CD4-positive, alpha-beta T cell treated with Interferon gamma for 1 hour (primary cell): ENCODE measurements at regions not wholly inside any gene's neighbourhood (a gene's known extent, or its start where the extent isn't known, plus 50 kb on each side); places are given as distances from the start of the nearest gene placed in this dataset.

Source experiments
- DNase-seq: peaks from one replicate; pipeline ENCODE4 v3.0.0-alpha.2; 2020

- DNase-seq: no peak
These were observed 179.1 kb upstream of the ZPLD1 start for GRCh38 chr3:102255736-102256135.

DNA sequence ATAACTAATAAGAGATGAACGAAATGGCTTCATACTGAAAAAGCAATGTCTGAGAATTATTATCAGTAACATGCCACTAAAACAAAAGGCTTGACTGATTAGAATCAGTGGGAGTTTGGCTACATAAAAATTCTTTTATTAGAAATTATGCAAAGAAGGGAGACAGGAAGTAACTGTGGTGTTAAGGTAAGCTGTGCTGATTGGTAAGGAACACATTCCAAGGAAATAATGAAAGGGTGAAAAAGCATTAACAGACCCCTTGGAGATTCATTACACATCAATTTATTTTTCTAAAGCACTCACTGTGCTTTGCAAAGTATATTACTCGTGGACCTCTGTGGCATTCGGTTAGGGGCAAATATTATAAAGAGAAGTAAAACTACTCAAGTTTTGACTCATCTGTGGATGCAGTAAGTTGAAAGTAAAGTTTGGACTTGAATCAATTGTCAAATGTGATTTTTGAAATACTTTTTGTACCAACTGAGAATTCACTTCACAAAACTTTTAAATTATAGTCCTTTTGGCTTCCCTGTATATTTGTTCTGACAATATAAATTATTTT lies 176.1 kb upstream of the ZPLD1 start:
- DNase-seq: no peak

GRCh38 chr3:102259663-102260062 lies 175.2 kb upstream of the ZPLD1 start:
- no peak for DNase-seq

DNA sequence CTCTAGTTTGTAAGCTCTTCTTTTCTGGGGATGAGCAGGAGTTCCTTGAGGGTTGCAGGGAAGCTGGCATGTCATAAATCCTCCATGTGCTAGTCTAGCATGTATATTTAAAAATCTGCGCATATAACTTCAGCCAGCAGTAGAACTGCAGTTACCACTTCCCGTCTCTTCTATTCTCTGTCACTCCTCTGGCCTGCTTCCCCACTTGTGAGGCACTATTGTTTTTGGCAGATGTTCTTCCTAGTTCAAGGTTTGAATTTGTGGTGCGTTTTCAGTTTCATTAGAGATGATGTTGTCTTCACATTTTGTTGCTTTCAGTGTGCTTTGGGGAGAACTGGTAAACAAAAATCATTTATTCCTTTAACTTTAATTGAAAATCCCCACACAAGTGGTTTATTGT lies 169.1 kb upstream of the ZPLD1 start:
- no peak for DNase-seq

DNA sequence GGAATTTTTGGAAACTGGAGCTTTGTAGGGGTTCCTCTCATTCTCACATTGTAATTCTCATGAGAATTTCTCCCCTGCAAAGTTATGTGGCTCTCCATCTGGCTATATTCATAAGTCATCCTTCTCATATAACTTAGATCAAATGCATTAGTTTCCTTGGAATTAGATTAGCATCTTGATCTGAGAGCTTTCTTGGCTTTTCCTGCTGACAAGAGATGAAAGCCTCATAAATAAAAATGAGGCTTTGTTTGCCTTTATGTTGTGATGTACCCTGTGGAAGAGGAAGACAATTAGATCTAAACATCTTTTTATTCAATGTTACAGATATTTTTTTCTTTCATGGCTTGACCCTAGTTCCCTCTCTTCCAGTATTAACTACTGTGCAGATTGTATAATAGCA lies 165.4 kb upstream of the ZPLD1 start:
- no peak for DNase-seq

DNA sequence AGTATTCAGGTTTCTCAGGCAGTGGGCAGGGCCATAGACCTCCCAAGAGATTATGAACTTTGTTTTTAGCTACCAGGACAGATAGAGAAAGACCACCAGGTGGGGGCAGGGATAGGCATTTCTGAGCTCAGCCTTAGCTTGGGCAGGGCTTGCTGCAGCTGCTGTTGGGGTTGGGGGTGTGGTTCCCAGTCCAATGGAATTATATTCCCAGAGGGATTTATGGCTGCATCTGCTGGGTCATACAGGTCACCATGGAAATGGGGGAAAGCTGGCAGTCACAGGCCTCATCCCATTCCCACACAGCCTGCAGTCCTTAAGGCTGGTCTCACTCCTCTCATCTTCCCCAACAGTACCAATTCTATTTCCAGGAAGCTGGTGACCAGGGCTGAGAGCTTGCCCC lies 144.6 kb upstream of the ZPLD1 start:
- DNase-seq: no peak

- no peak for DNase-seq
These were observed 139.1 kb upstream of the ZPLD1 start for GRCh38 chr3:102295756-102296155.

DNA sequence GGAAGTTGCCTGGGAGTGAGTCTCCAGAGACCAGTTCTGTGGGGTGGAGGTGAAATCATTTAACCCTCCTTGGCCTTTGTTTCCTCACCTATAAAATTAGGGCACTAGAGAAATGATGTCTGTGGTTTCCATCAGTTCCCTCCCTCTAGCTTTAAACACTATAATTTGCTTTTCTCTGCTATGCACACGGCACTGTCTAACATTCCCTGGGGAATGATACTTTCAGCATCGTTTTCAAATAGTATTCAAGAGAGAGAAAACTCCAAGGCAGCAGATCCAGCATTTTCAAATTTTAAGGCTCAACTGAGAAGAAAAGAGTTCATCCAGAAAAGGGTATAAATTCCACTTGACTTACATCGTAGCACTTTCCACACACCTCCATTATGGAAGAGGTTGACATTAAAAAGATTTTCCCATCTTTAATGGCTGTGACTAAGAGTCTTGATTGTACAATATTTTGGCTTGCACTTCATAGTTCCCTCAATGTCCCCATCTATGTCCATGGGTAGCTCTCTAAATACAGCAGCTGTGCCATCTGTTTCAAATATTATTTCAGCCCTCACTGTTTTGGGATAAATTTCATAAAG lies 137.7 kb upstream of the ZPLD1 start:
- DNase-seq: no peak

DNA sequence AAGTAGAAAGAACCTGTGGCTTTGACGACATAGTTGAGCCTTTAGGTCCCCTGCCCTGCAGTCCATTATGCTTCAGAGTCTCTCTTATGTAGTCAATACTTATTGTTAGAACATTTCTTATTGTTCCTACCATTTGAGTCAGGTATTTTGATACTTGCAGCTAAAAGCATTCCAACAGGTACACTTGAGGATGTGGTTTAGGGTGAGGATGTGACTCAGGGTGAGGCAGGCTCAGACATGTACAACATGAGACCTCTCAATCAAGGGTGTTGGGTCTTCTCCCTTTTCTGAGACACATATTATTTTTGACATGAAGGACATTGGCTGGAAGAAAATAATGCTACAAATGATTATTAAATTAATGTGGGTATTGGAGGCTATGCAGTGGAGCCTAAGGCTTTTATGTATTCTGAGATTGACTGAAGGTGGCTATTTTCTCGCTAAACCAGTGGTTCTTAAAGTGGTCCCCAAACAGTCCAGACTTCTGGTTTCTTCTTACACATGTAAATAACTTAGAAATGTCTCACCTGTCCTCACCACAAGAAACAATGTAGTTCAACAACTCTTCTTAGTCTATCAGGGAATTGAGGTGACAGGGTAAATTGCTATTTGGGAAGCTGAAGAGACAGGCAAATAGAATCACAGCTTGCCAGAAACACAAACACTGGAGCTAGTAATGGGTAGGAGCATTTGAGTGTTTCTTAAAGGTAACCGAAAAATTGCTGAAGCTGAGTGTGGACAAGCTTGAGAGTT lies 135.5 kb upstream of the ZPLD1 start:
- no peak for DNase-seq

GRCh38 chr3:102301155-102301880 lies 133.5 kb upstream of the ZPLD1 start:
- no peak for DNase-seq

DNA sequence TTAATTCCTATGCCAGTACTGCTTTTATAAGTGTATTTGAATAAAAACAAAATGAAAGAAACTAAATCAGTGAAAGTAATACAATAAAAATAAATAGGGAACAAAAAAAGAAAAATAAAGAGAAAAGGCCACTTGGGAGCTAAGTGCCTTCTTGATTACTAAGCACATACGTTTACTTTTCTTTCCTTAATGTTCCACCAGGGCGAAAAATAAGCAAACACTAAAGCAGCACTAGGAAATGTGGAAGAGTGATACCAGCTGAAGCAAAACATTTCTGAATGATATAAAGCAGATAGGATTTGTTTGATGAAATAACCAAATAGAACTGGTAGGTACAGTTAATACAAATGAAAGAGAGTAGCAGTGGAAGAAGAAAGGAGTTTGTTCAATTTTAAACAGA lies 132.8 kb upstream of the ZPLD1 start:
- DNase-seq: no peak

DNA sequence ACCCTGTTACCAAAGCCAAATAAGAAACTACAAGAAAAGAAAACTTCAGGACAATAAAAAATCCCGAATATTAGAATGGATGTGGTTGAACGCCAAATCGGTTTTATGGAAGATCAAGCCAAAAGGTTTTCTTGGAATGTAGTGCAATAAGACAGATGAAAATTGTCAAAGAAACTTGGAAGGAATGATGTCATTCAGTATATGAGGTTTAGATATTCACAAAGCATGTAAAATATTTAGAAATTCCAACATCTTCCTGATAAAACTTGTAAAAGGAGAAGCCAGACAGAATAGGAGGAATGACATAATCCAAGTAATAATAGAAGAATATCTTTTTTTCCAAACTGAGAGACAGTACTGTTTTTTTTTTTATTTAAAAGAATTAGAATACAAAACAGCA lies 130.3 kb upstream of the ZPLD1 start:
- DNase-seq: no peak

GRCh38 chr3:102307442-102307841 lies 127.4 kb upstream of the ZPLD1 start:
- DNase-seq: no peak

DNA sequence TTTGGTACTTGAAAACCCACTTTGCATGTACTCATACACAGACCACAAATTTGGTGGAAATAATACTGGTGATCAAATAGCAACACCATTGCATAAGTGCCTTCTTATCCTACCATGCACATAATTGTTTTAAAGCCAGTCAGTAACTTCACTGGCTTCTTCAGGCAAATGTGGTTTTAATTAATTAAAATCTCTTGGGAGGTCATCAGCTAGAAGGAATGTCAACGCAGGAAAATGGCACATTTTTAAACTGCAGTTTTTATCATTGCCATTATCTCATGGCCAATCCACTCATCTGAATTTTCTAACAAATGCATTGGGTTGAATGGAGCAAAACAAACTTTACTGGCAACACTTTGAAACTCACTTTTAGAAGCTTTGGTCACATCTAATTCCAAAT lies 105.7 kb upstream of the ZPLD1 start:
- DNase-seq: no peak

GRCh38 chr3:102329561-102329960 lies 105.3 kb upstream of the ZPLD1 start:
- no peak for DNase-seq

GRCh38 chr3:102332205-102332604 lies 102.6 kb upstream of the ZPLD1 start:
- no peak for DNase-seq

- DNase-seq: no peak
These were observed 101.9 kb upstream of the ZPLD1 start for GRCh38 chr3:102332934-102333333.

DNA sequence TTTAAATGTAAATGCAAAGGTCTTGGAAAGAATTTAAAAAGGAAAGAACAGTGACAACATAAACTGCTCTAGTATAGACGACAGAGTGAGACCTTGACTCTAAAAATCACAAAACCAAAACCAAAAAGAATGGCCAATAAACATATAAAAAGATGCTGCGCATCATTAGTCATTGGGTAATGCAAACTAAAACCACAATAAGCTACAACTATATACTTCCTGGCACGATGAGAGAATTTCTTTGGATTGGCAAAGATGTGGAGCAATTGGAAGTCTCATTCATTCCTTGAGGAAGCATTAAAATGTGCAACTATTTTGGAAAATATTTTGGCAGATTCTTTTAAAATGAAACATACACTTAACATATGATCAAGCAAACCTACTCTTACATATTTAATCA lies 98.7 kb upstream of the ZPLD1 start:
- DNase-seq: no peak

- DNase-seq: no peak
These were observed 95.1 kb upstream of the ZPLD1 start for GRCh38 chr3:102339671-102340070.

GRCh38 chr3:102346897-102347296 lies 87.9 kb upstream of the ZPLD1 start:
- no peak for DNase-seq

- no peak for DNase-seq
These were observed 85.9 kb upstream of the ZPLD1 start for GRCh38 chr3:102348904-102349303.

DNA sequence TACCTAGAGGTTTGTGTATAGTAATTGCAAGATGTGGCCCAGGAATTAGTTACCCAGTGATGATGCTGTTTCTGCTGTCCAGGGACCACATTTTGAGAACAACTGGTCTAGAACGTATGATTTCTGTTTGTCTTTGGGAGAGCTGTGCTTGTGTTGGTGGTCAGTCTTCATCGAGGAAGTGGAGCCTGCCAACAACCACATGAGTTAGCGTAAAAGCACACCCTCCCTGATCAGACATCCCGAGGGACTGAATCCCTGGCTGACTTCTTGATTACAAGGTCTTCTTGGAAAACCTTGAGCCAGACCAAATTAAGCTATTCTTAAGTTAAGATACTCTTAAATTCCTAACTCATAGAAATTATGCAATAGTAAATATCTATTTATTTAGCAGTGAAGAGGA lies 81.7 kb upstream of the ZPLD1 start:
- no peak for DNase-seq

DNA sequence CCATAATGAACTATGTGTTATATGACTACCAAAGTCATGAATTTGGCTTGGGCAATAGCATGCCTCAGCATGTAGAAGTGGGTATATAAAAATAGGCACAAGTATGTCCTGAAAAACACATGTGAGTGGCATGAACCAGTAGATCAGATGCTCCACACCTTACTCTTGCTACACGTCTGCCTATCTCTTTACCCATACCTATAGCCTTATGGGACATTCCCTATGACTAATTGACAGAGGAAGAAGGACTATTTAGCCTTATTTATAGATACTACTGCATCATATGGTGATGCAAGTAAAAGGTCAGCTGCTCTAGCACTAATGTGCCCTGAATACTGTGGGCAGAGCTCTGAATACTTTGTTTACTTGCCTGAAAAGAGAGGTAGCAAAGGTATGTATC lies 81.0 kb upstream of the ZPLD1 start:
- no peak for DNase-seq
